ENCODE measurements at regions not wholly inside any gene's neighbourhood (a gene's known extent, or its start where the extent isn't known, plus 50 kb on each side); places are given as distances from the start of the nearest gene placed in this dataset.

- no peak for DNase-seq (ENCODE audit: low spot score)
- intact Hi-C loops (cut with DNase I) = no loop called here
Observed at GRCh38 chr3:59472541-59472940, 422.7 kb upstream of the CFAP20DC start.

GRCh38 chr3:59469948-59470723, 420.3 kb upstream of the CFAP20DC start:
- intact Hi-C loops (cut with DNase I) = no loop called here
- DNase-seq (ENCODE audit: low spot score) = no peak

GRCh38 chr3:59467476-59467875, 417.7 kb upstream of the CFAP20DC start:
- no peak for DNase-seq (ENCODE audit: low spot score)
- intact Hi-C loops (cut with DNase I) = no loop called here

DNA sequence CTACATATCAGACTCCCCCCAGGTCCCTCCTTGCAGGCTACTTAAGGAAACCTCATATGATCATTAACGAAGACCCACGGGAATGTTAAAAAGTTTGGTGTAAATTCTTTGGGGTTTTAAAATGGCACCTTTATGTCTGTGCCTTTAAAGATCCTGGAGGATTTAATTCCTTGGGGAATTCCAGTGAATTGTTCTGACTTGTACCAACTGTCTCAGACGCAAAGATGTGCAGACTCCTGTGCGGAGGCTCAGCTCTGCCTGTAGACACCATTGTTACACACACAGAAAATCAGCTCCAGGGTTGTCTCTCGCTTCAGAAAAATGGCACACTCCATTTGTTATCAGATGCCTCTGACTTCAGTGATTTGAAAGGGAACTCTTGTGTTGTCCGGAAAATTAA, 414.4 kb upstream of the CFAP20DC start:
- DNase-seq (ENCODE audit: low spot score) = no peak
- intact Hi-C loops (cut with DNase I) = no loop called here

DNA sequence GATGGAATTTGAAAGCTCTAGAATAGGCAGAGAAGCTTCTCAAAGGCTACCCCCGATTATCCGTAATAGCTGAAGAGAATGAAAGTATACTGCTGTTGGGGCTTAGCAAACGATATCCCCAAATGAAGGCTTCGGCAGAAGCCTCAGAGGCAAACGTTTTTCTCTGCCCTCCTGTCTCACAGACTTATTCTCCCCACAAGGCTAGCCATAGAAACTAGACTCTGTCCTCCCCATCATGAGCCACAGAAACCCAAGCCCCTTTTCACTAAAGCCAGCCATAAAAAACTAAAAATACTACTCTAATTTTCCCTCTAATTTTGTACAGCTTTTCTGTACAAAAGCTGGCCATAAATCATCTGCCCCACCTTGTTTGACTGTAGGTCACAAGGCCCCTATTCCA, 413.4 kb upstream of the CFAP20DC start:
- intact Hi-C loops (cut with DNase I) = no loop called here
- no peak for DNase-seq (ENCODE audit: low spot score)

DNA sequence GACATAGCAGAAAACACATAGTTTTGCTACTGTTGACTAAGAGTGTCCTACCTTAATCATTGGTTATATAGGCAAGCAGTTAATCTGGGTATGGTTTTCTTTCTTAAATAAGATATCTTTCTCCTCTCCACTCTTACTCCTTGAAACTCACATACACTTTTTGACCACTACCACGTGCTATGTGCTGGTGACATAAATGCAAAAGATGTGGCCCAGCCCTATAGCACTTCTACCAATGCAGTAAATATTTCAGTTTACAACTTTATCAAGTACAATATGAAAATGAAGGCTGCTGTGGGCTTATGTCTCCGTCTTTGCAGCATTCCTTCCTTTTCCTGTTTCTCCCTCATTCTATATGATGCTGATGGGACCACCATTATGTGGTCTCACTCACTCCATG, 410.2 kb upstream of the CFAP20DC start:
- no peak for DNase-seq (ENCODE audit: low spot score)
- intact Hi-C loops (cut with DNase I) = no loop called here

DNA sequence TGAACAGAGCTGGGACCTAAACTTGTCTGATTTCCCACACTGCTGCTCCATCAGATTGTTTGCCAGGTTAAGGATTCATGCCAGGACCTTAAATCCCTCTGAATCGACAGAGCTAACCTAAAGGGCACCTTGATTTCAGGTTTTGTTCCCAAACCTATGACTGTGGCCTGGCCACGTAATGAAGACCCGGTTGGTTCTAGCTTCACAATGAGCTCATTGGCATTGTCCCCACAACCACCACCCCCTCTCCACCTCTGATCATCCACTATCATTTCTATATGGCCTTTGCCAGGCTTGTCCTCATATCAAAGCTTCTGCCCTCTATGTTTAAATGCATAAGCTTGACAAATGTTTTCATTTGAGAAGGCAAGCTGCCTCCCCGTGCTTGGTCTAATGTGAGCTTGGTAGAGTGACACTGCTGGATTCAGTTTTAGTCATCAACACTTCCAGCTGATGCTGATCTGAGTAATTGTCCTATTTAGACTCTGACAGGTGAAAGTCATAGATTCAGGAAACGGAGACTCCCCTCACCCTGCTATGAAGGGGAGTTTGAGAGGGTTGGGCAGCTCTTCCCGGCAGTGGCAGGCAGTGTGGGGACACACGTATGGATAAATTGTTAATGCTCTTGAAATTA, 407.1 kb upstream of the CFAP20DC start:
- DNase-seq (ENCODE audit: low spot score) = no peak
- intact Hi-C loops (cut with DNase I) = no loop called here

- intact Hi-C loops (cut with DNase I) = no loop called here
- no peak for DNase-seq (ENCODE audit: low spot score)
Observed at GRCh38 chr3:59451800-59452746, 402.2 kb upstream of the CFAP20DC start.

DNA sequence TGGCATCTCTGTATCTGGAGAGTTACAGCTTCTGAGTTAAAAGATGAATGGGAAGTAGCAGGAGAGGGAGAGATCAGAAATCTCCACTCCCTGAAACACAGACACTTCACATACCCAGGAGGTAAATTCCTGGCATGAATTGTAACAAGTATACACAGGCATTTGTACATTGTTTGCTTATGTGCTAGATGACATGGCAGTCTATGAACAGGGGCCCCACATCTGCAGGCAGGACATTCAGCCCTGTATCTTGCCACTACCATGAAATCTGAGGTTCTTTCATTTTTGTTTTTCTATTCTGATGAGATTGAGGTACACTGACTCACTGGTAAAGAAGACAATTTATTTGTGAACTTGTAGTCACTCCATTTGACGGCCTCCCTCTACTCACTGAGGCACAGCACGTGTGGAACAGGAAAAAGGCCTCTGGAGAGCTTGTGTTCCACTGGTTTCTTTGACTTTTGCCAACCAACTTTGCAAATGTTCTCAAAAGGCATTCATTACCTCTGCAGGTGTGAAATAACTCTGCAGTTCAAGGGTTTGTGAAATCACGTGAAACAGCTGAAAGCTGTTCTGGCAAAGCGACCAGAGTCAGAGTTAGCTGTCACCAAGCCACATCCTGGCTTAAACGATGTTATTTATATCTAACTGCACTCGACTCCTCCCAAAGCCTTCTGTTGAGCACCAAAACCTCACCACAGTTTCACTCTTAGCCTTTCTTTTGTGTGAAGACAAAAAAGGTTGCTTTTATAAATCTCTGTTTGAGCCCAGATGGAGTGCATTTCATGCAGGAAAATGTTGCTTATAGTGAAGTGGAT, 401.3 kb upstream of the CFAP20DC start:
- intact Hi-C loops (cut with DNase I) = no loop called here
- DNase-seq (ENCODE audit: low spot score) = no peak

GRCh38 chr3:59450437-59450836, 400.6 kb upstream of the CFAP20DC start:
- DNase-seq (ENCODE audit: low spot score) = no peak
- intact Hi-C loops (cut with DNase I) = no loop called here

DNA sequence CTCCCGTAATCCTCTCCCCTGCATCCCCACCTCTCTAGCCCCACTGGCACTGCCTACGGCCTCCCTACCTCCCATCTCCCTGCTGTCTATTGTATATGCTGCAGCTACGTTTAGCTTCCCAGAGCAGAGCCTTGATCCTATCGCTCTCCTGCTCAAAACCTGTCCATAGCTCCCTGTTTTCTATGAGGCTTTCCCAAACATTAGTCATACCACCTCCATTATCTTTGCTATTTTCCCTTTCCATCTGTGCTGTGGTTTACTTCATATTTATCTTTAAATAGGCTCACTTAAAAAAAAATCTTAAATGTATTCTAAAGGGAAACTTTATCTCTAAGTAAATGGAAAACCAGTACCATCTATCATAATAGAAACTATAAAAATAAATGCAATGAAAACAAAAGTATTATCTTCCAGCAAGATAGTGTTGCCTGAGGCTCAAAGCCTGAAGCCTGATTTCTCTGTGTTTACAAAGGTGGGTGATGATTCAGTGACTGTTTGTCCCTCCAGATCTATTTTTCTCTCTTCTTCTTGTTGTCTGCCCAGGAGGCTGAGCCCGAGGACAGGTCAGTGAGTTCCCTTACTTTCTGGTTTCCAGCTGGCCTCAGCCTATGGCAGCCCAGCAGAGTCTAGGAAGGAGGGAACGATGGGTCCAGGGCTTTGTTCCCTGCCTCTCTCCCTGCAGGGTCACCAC, 397.1 kb upstream of the CFAP20DC start:
- intact Hi-C loops (cut with DNase I) = no loop called here
- DNase-seq (ENCODE audit: low spot score) = no peak

DNA sequence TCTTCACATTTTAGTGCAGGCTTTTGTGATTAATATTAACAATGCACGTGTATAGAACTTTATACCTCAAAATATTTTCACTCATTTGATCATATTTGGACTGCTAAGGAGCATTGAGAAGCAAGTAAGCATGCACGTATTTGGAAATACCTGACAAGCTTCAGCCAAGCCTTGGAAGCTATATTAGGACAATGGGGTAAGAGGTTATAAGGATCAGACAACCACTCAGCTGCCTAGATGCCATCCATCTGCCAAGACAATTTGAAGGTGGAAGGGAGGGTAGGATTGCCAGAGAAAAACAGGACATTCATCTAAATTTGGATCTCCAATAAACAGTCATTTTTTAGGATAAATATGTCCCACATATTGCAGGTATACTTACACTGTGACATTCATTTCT, 394.9 kb upstream of the CFAP20DC start:
- intact Hi-C loops (cut with DNase I) = no loop called here
- DNase-seq (ENCODE audit: low spot score) = no peak

- DNase-seq (ENCODE audit: low spot score) = no peak
- intact Hi-C loops (cut with DNase I) = no loop called here
Observed at GRCh38 chr3:59444294-59444671, 394.5 kb upstream of the CFAP20DC start.

GRCh38 chr3:59443618-59444293, 393.9 kb upstream of the CFAP20DC start:
- intact Hi-C loops (cut with DNase I) = no loop called here
- DNase-seq (ENCODE audit: low spot score) = no peak

- no peak for DNase-seq (ENCODE audit: low spot score)
- intact Hi-C loops (cut with DNase I) = no loop called here
Observed at GRCh38 chr3:59442046-59442445, 392.2 kb upstream of the CFAP20DC start.

DNA sequence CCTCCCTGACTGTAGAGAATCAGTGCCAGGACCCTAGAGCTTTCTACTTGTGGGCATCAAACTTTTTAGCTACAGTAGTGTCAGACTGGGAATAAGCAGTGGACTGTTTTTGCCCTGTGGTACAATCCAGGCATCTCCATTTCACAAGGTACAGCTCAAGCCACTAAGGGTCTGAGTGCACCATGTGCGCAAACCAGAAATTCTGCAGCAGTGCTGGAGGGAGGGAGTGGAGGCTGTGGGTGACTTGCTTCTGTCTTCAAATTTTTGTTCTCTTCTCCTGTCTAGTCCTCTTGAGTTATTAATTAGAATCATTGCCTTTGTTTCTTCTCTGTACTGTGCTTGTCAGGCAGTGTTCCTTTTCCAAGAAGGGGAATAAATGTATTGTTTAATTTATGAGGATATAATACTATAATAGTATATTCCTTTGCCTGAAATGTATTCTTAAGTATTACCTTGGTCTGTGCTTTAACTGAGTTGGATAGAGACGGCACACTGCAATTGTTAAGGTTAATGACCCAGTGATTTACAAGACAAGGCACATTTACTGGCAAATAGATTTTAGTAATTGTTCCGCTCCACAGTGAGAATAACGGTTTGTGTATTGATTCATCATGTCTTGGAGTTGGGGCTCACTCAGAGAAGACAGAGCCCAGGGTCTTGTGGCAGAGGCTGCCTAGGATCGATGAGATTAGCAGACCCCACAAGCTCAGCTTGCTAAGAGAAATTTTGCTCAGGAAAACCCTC, 390.6 kb upstream of the CFAP20DC start:
- intact Hi-C loops (cut with DNase I) = no loop called here
- DNase-seq (ENCODE audit: low spot score) = no peak

DNA sequence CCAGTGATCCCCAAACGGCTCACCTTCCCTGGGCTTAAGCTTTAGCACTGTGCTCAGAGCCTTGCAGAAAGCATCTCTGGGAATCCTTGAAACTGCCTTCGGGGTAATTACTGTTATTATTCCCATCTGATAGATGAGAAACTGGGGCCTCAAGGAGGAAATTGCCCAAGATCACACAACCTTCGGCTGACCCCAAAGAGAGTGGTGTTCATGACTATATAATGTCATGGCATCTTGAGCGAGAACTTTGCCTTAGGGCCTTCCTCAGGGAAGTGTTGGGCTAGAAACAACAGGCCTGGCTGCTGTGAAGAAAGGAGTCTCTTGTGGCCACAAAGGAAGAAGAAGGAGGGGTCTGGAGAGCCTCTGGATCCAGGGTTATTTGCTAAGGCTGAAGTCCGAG, 388.7 kb upstream of the CFAP20DC start:
- DNase-seq (ENCODE audit: low spot score) = no peak
- intact Hi-C loops (cut with DNase I) = no loop called here

Measured in cardiac septum (tissue), 1 donor.